ENCODE measurements at regions not wholly inside any gene's neighbourhood (a gene's known extent, or its start where the extent isn't known, plus 50 kb on each side); places are given as distances from the start of the nearest gene placed in this dataset.

- TF ChIP-seq CTCF (conservative IDR thresholded peaks at IDR 0.05; ENCODE audit: low read length) = peak; percentile 40
- no peak for DNase-seq (ENCODE audit: low read depth)
Observed at GRCh38 chrX:26649534-26649933, 433.6 kb downstream of the MAGEB5 start.

GRCh38 chrX:26631385-26631784 lies 415.4 kb downstream of the MAGEB5 start:
- TF ChIP-seq CTCF (conservative IDR thresholded peaks at IDR 0.05; ENCODE audit: low read length) = no peak
- H3K4me3 ChIP-seq (ENCODE audit: low read length) = no peak overlapping the region
- DNase-seq (ENCODE audit: low read depth) = no peak

More at GRCh38 chrX:26649534-26649933, 433.6 kb downstream of the MAGEB5 start:
- no peak overlapping the region for H3K4me3 ChIP-seq (ENCODE audit: low read length)

- no peak overlapping the region for H3K4me3 ChIP-seq (ENCODE audit: low read length)
- DNase-seq (ENCODE audit: low read depth) = peak; percentile 0
- TF ChIP-seq CTCF (conservative IDR thresholded peaks at IDR 0.05; ENCODE audit: low read length) = no peak
Observed at GRCh38 chrX:26613956-26614355, 398.0 kb downstream of the MAGEB5 start.

GRCh38 chrX:26606971-26607370 lies 391.0 kb downstream of the MAGEB5 start:
- TF ChIP-seq CTCF (conservative IDR thresholded peaks at IDR 0.05; ENCODE audit: low read length) = no peak
- H3K4me3 ChIP-seq (ENCODE audit: low read length) = no peak overlapping the region
- DNase-seq (ENCODE audit: low read depth) = no peak

GRCh38 chrX:26597981-26598380 lies 382.0 kb downstream of the MAGEB5 start:
- no peak for DNase-seq (ENCODE audit: low read depth)
- no peak for TF ChIP-seq CTCF (conservative IDR thresholded peaks at IDR 0.05; ENCODE audit: low read length)
- no peak overlapping the region for H3K4me3 ChIP-seq (ENCODE audit: low read length)

GRCh38 chrX:26590849-26591248 lies 374.9 kb downstream of the MAGEB5 start:
- no peak for TF ChIP-seq CTCF (conservative IDR thresholded peaks at IDR 0.05; ENCODE audit: low read length)
- H3K4me3 ChIP-seq (ENCODE audit: low read length) = no peak overlapping the region
- DNase-seq (ENCODE audit: low read depth) = no peak

- DNase-seq (ENCODE audit: low read depth) = no peak
- TF ChIP-seq CTCF (conservative IDR thresholded peaks at IDR 0.05; ENCODE audit: low read length) = no peak
- no peak overlapping the region for H3K4me3 ChIP-seq (ENCODE audit: low read length)
Observed at GRCh38 chrX:26586570-26586969, 370.6 kb downstream of the MAGEB5 start.
